Suprapubic skin (tissue), 3 donors: ENCODE measurements at regions not wholly inside any gene's neighbourhood (a gene's known extent, or its start where the extent isn't known, plus 50 kb on each side); places are given as distances from the start of the nearest gene placed in this dataset.

Source experiments
- CTCF ChIP-seq, 2 donors: fragments of 200-600 bp in 1 of 2; fragments of 450-650 bp in 1 of 2; sonication (generic) in 1 of 2; IDR thresholded peaks; one replicate each; pipeline ENCODE4 v1.5.1; 2016 to 2019; ENCODE audit warnings: antibody characterized with exemption in 2 of 2, mild to moderate bottlenecking in 1 of 2, moderate library complexity in 1 of 2
- EP300 ChIP-seq: sonication (generic); formaldehyde crosslinking; IDR thresholded peaks from one replicate; pipeline ENCODE4 v1.6.1; 2017; ENCODE audit warnings: antibody characterized with exemption
- POLR2A ChIP-seq, 2 donors: fragments of 450-650 bp; IDR thresholded peaks; one replicate each; pipeline ENCODE4 v1.6.1; 2017; ENCODE audit warnings: antibody characterized with exemption in 2 of 2, mild to moderate bottlenecking in 2 of 2, moderate library complexity in 2 of 2

- no peak for TF ChIP-seq CTCF (IDR thresholded peaks at IDR 0.05)
- TF ChIP-seq POLR2A (IDR thresholded peaks at IDR 0.05) = no peak
- no peak for TF ChIP-seq EP300
These were observed 309.7 kb downstream of the GUCY2F start for GRCh38 chrX:109172091-109172602.
